MG63 (cell line): ENCODE measurements at regions not wholly inside any gene's neighbourhood (a gene's known extent, or its start where the extent isn't known, plus 50 kb on each side); places are given as distances from the start of the nearest gene placed in this dataset.
"Not testable (repeated sequence)": the region's sequence is repeated elsewhere in the genome, so short reads cannot be mapped to it uniquely, and the experiment has no call there.

Experiments
- DNase-seq: peaks from one replicate; pipeline ENCODE4 v3.0.0-alpha.2; 2020
- H3K27me3 ChIP-seq: fragments of 250-450 bp; sonication (Bioruptor Pico); 2 replicates; pipeline ENCODE4 v1.5.1; 2020; ENCODE audit warnings: mild to moderate bottlenecking, moderate library complexity
- H3K36me3 ChIP-seq: fragments of 250-450 bp; sonication (Bioruptor Pico); 2 replicates; pipeline ENCODE4 v1.5.1; 2020; ENCODE audit warnings: mild to moderate bottlenecking, moderate library complexity
- H3K4me3 ChIP-seq: fragments of 250-450 bp; sonication (Bioruptor Pico); 2 replicates; pipeline ENCODE4 v1.5.1; 2020; ENCODE audit warnings: mild to moderate bottlenecking, moderate library complexity
- H3K9me3 ChIP-seq: fragments of 250-450 bp; sonication (Bioruptor Pico); 2 replicates; pipeline ENCODE4 v1.5.1; 2020; ENCODE audit warnings: mild to moderate bottlenecking, moderate library complexity

- Histone ChIP-seq H3K27me3 (no peaks in the 10 kb centered on the region), H3K36me3 (no peaks in the 10 kb centered on the region), H3K4me3 (no peak overlapping the region), H3K9me3 (no peaks in the 10 kb centered on the region)
- DNase-seq: no peak
These were observed 356.3 kb upstream of the SLITRK5 start for GRCh38 chr13:87314822-87315221.

DNA sequence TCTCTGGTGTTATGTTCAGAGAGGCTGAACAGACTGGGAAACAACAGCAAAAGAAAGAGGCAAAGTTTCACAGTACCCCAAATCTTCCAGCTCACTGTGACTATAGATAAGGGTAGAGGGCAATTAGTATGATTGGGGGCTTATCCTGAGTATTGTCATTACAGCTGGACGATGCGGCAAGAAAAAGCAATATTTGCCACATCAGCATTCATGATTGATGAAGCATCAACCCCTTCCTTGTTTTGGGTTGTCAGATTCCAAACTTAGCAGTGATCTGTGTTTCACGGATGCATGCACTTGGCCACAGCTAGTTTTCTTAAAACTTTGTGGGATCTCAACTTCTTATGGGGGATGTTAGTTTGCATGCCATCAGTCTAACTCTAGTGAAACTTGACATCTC lies 348.8 kb upstream of the SLITRK5 start:
- no peaks in the 10 kb centered on the region for H3K9me3 ChIP-seq
- H3K4me3 ChIP-seq: no peak overlapping the region
- no peaks in the 10 kb centered on the region for H3K36me3 ChIP-seq
- no peak for DNase-seq
- no peaks in the 10 kb centered on the region for H3K27me3 ChIP-seq

GRCh38 chr13:87324558-87324957 lies 346.6 kb upstream of the SLITRK5 start:
- no peak overlapping the region for H3K4me3 ChIP-seq
- H3K27me3 ChIP-seq: no peaks in the 10 kb centered on the region
- H3K9me3 ChIP-seq: no peaks in the 10 kb centered on the region
- no peak for DNase-seq
- no peaks in the 10 kb centered on the region for H3K36me3 ChIP-seq

- no peaks in the 10 kb centered on the region for H3K36me3 ChIP-seq
- peak; percentile 4 for DNase-seq
- H3K27me3 ChIP-seq: no peaks in the 10 kb centered on the region
- H3K9me3 ChIP-seq: no peaks in the 10 kb centered on the region
- no peak overlapping the region for H3K4me3 ChIP-seq
These were observed 340.0 kb upstream of the SLITRK5 start for GRCh38 chr13:87331178-87331577.

- Histone ChIP-seq H3K9me3 (no peaks in the 10 kb centered on the region), H3K36me3 (no peaks in the 10 kb centered on the region), H3K4me3 (no peak overlapping the region), H3K27me3 (no peaks in the 10 kb centered on the region)
- DNase-seq: no peak
These were observed 337.6 kb upstream of the SLITRK5 start for GRCh38 chr13:87333599-87333998.

DNA sequence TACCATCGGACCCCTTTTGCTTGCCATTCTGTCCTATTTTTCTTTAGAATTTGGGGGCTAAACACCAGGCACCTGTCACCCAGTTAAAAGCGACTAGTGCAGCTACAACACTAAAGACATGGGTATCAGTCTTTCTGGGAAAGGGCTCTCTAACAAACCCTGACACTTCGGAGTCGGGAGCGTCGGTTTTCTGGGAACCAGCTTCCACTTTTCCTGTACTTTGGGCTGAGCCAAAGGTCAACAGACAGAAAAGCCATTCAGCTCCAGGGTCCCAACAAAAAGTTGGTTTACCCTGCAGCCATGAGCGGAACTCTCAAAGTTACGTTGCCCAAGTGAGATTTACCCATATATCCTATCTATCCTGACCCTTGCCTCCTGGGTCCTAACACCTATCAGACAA lies 337.0 kb upstream of the SLITRK5 start:
- Histone ChIP-seq H3K36me3 (no peaks in the 10 kb centered on the region), H3K27me3 (no peaks in the 10 kb centered on the region), H3K4me3 (no peak overlapping the region), H3K9me3 (no peaks in the 10 kb centered on the region)
- no peak for DNase-seq

DNA sequence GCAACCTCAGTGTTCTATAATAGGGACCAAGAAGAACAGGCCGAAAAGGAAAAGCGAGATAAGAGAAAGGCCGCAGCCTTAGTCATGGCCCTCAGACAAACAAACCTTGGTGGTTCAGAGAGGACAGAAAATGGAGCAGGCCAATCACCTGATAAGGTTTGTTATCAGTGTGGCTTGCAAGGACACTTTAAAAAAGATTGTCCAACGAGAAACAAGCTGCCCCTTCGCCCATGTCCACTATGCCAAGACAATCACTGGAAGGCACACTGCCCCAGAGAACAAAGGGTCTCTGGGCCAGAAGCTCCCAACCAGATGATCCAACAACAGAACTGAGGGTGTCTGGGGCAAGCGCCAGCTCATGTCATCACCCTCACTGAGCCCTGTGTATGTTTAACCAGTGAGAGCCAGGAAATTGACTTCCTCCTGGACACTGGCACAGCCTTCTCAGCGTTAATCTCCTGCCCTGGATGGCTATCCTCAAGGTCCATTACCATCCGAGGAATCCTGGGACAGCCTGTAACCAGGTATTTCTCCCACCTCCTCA lies 334.8 kb upstream of the SLITRK5 start:
- H3K27me3 ChIP-seq, H3K4me3 ChIP-seq, H3K36me3 ChIP-seq, H3K9me3 ChIP-seq, DNase-seq: not testable (repeated sequence)

GRCh38 chr13:87344176-87344575 lies 327.0 kb upstream of the SLITRK5 start:
- Histone ChIP-seq H3K9me3 (no peaks in the 10 kb centered on the region), H3K27me3 (0 out of 2 replicates have a peak, but pooled peaks cover 2% of the 10 kb centered on the region), H3K36me3 (no peaks in the 10 kb centered on the region), H3K4me3 (no peak overlapping the region)
- DNase-seq: no peak

DNA sequence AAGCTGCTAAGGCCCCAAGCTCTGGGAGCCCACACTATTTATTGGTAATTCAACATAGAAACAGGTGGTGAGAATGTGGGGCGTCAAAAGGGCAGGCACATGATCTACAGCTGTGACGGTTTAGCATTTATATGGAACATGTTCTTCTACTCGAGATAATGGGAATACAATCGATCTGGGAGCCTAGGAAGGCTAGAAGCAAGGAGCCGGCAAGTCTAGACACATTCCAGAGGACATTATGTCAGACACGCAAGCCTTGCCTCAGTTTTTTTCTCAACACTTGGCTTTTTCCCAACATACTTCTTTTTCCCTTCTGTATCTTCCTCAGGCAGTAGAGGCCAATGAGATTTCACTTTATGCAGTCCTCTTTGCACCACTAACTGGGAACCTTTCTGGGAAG lies 315.7 kb upstream of the SLITRK5 start:
- Histone ChIP-seq H3K4me3 (no peak overlapping the region), H3K27me3 (no peaks in the 10 kb centered on the region), H3K36me3 (no peaks in the 10 kb centered on the region), H3K9me3 (no peaks in the 10 kb centered on the region)
- no peak for DNase-seq

DNA sequence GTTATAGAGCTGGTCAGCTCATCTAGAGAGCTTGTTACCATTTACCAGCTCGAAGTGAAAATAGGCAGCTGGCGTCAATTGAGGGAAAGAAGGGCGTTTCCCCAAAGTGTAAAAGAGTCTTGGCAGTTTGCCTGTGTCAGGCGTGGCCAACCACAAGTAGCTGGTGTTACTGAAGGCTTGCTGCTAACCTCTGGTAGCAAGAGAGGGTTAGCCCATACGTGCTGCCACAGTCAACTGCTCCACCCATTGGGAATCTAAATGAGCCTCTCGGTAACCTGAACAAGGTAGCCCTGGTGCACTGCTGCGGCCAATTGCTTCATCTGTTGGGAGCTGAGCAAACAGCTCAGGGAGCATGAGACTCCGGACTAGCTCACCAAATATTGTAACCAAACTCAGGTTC lies 314.9 kb upstream of the SLITRK5 start:
- H3K4me3 ChIP-seq: no peak overlapping the region
- no peaks in the 10 kb centered on the region for H3K9me3 ChIP-seq
- H3K27me3 ChIP-seq: no peaks in the 10 kb centered on the region
- DNase-seq: no peak
- no peaks in the 10 kb centered on the region for H3K36me3 ChIP-seq

- H3K27me3 ChIP-seq: no peaks in the 10 kb centered on the region
- no peak for DNase-seq
- H3K9me3 ChIP-seq: no peaks in the 10 kb centered on the region
These were observed 312.9 kb upstream of the SLITRK5 start for GRCh38 chr13:87358319-87358718.

DNA sequence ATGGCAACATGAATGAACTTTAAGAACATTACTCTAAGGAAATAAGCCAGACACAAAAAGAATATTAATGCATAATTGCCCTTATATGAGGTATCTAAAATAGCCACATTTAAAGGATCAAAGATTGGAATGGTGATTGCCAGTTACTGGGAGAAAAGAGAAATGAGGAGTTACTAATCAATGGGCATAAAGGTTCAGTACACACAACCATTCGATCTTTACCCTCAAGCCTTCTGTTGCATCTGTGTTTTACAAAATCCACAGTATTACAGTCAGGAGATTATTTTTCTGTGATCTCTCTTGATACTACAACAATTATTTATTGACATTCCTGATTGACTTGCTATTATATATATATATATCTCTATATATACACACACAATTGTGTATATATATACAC lies 310.0 kb upstream of the SLITRK5 start:
- no peaks in the 10 kb centered on the region for H3K9me3 ChIP-seq
- no peaks in the 10 kb centered on the region for H3K27me3 ChIP-seq
- DNase-seq: no peak
- H3K36me3 ChIP-seq: no peaks in the 10 kb centered on the region
- H3K4me3 ChIP-seq: no peak overlapping the region

More at GRCh38 chr13:87358319-87358718, 312.9 kb upstream of the SLITRK5 start:
- Histone ChIP-seq H3K4me3 (no peak overlapping the region), H3K36me3 (no peaks in the 10 kb centered on the region)

DNA sequence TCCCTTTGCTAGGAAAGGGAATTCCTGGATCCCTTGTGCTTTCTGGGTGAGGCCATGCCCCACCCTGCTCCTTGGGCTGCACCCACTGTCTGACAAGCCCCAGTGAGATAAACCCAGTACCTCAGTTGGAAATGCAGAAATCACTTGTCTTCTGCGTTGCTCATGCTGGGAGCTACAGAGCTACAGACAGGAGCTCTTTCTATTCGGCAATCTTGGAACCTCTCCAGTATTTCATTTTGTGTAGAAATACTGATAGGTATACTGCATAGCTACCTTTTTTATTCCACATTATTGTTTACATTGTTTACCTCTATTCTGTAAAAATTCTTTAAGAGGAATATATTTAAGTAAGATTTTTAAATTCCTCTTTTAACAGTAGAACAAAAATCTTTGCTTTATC lies 302.5 kb upstream of the SLITRK5 start:
- Histone ChIP-seq H3K36me3 (no peaks in the 10 kb centered on the region), H3K4me3 (no peak overlapping the region), H3K9me3 (no peaks in the 10 kb centered on the region), H3K27me3 (no peaks in the 10 kb centered on the region)
- no peak for DNase-seq

GRCh38 chr13:87376081-87376480 lies 295.1 kb upstream of the SLITRK5 start:
- H3K9me3 ChIP-seq: no peaks in the 10 kb centered on the region
- no peaks in the 10 kb centered on the region for H3K27me3 ChIP-seq
- no peak overlapping the region for H3K4me3 ChIP-seq
- no peak for DNase-seq
- H3K36me3 ChIP-seq: no peaks in the 10 kb centered on the region

DNA sequence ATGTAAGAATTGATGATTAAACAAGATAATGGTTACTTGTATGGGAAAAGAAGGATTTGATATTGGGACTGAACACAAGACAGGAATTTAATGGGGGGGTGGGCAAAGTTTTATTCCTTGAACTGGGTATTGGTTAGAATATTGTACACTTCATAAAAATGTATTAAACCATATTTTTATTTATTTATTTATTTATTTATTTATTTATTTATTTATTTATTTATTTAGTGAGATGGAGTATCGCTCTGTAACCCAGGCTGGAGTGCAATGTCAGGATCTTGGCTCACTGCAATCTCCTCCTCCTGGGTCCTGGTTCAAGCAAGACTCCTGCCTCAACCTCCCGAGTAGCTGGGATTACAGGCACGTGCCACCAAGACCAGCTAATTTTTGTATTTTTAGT lies 287.1 kb upstream of the SLITRK5 start:
- H3K4me3 ChIP-seq: no peak overlapping the region
- no peak for DNase-seq
- H3K36me3 ChIP-seq: no peaks in the 10 kb centered on the region
- no peaks in the 10 kb centered on the region for H3K27me3 ChIP-seq
- no peaks in the 10 kb centered on the region for H3K9me3 ChIP-seq

DNA sequence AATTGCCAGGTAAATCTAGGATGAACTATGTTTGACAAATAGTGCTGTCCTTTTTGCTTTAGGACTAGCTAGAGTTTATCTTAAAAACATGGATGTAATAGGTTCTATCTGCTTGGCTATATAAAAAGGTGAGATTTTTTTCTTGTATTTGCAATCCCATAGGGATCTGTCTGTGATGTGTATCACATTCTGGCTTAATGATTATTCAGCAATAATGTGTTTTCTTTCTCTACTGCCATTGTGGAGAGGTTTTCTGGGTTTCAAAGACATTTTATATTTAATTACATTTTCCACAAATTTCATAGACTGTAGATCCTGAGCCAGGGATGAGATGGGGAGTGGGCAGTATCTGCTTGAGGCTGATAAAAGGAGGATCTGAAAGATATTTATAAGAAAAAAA lies 277.8 kb upstream of the SLITRK5 start:
- Histone ChIP-seq H3K9me3 (no peaks in the 10 kb centered on the region), H3K27me3 (no peaks in the 10 kb centered on the region), H3K36me3 (no peaks in the 10 kb centered on the region), H3K4me3 (no peak overlapping the region)
- no peak for DNase-seq

- DNase-seq: no peak
- Histone ChIP-seq H3K9me3 (no peaks in the 10 kb centered on the region), H3K4me3 (no peak overlapping the region), H3K27me3 (no peaks in the 10 kb centered on the region), H3K36me3 (no peaks in the 10 kb centered on the region)
These were observed 273.1 kb upstream of the SLITRK5 start for GRCh38 chr13:87398047-87398446.

GRCh38 chr13:87403748-87404432 lies 267.3 kb upstream of the SLITRK5 start:
- Histone ChIP-seq H3K9me3 (no peaks in the 10 kb centered on the region), H3K4me3 (no peak overlapping the region), H3K27me3 (no peaks in the 10 kb centered on the region), H3K36me3 (no peaks in the 10 kb centered on the region)
- no peak for DNase-seq
